Aorta (tissue), 5 donors: ENCODE measurements at regions not wholly inside any gene's neighbourhood (a gene's known extent, or its start where the extent isn't known, plus 50 kb on each side); places are given as distances from the start of the nearest gene placed in this dataset.

ENCODE experiments used
- ATAC-seq: fragments of 200-7000 bp; cut with Tn5 transposase; one replicate; pipeline ENCODE4 v1.9.1; 2022; ENCODE audit warnings: moderate library complexity; ENCODE audit not compliant: low FRiP score
- DNase-seq, 2 donors: peaks; one replicate each; pipeline ENCODE4 v3.0.0-alpha.2; 2020
- H3K27ac ChIP-seq, 2 donors: one replicate each; pipeline ENCODE4 v1.5.1; 2013; ENCODE audit warnings: low read length in 2 of 2, mild to moderate bottlenecking in 2 of 2, moderate library complexity in 2 of 2, control low read depth in 1 of 2, inconsistent platforms in 1 of 2, low read depth in 1 of 2
- H3K27me3 ChIP-seq, 2 donors: one replicate each; pipeline ENCODE4 v1.6.1; 2013; ENCODE audit warnings: control low read depth in 1 of 2, low read length in 1 of 2, mild to moderate bottlenecking in 1 of 2, moderate library complexity in 1 of 2; ENCODE audit not compliant: insufficient read depth in 2 of 2, control insufficient read depth in 1 of 2
- H3K36me3 ChIP-seq, 2 donors: one replicate each; pipeline ENCODE4 v1.6.1; 2013; ENCODE audit warnings: control low read depth in 1 of 2, low read length in 1 of 2, mild to moderate bottlenecking in 1 of 2; ENCODE audit not compliant: insufficient read depth in 2 of 2, control insufficient read depth in 1 of 2
- H3K4me1 ChIP-seq, 2 donors: one replicate each; pipeline ENCODE4 v1.6.1; 2013; ENCODE audit warnings: low read length in 2 of 2, control low read depth in 1 of 2, mild to moderate bottlenecking in 1 of 2, moderate library complexity in 1 of 2; ENCODE audit not compliant: insufficient read depth in 2 of 2, control insufficient read depth in 1 of 2
- H3K4me3 ChIP-seq, 2 donors: one replicate each; pipeline ENCODE4 v1.5.1; 2013; ENCODE audit warnings: low read length in 2 of 2, control low read depth in 1 of 2, mild to moderate bottlenecking in 1 of 2
- H3K9me3 ChIP-seq: one replicate; pipeline ENCODE4 v1.6.1; 2013; ENCODE audit warnings: mild to moderate bottlenecking, low read length; ENCODE audit not compliant: control insufficient read depth
- WGBS, 2 donors: extraction: QIAGEN DNeasy Blood & Tissue Kit; methylation state at CpG; one replicate each; pipeline ENCODE4 v1.1.7; 2013; 5-methylcytosine and 5-hydroxymethylcytosine counted together
- intact Hi-C, 2 donors: fragments of 100-400 bp; cut with DNase I; formaldehyde crosslinking; loops; one replicate each; pipeline versions ENCODE4 v1.14.2 to v1.15.0; 2022
- donor health status: healthy with polysubstance abuse.
- donor health status: Bipolar disorder and iron deficiency.
- donor health status: DM: no; HTN: no; CAD: no.
- donor health status: DM: no; HTN: no; CAD: no.
- donor health status: DM: yes; HTN: yes; CAD: no.

DNA sequence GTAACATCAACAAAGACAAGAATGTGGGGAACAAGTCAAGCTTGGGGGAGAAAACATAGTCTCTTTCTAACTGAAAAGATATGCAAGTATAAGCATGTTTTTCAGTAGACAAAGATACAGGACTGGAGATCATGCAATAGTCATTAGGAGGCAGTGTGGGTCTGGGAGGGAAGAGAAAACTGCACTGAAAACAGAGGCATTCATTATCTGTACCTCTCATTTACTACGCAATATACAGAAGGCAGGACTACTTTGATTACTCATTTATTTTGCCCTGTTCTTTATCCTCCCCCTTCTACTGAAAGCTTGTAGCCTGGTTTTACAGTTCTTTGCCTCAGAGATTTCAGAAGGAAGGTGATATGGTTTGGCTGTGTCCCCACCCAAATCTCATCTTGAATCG is 341.2 kb downstream of the CRPPA start:
- WGBS, 2 donors, result 98% methylated on average over 2 of the region's 2 CpGs
- Histone ChIP-seq H3K36me3 (no peaks in the 10 kb centered on the region), H3K9me3 (no peaks in the 10 kb centered on the region), H3K4me3 (no peak overlapping the region), H3K4me1 (no peaks in the 10 kb centered on the region), H3K27ac (no peak overlapping the region), H3K27me3 (no peaks in the 10 kb centered on the region)
- DNase-seq (no peak), ATAC-seq (no peak)
- intact Hi-C loops, result no loop called here

- intact Hi-C loops, result loop anchor here in 1 of 2 donors (5.0 kb wide), 1 partner anchor 488 kb away; no protein-coding TSS in a partner anchor
- Histone ChIP-seq H3K9me3 (no peaks in the 10 kb centered on the region), H3K27me3 (no peaks in the 10 kb centered on the region), H3K36me3 (no peaks in the 10 kb centered on the region), H3K4me3 (no peak overlapping the region), H3K27ac (no peak overlapping the region), H3K4me1 (no peaks in the 10 kb centered on the region)
- DNase-seq (no peak), ATAC-seq (no peak)
- 84 to 92% methylated on average over 3 of the region's 3 CpGs for WGBS, 2 donors
Measured at GRCh38 chr7:16079723-16080122, 341.6 kb downstream of the CRPPA start.

DNA sequence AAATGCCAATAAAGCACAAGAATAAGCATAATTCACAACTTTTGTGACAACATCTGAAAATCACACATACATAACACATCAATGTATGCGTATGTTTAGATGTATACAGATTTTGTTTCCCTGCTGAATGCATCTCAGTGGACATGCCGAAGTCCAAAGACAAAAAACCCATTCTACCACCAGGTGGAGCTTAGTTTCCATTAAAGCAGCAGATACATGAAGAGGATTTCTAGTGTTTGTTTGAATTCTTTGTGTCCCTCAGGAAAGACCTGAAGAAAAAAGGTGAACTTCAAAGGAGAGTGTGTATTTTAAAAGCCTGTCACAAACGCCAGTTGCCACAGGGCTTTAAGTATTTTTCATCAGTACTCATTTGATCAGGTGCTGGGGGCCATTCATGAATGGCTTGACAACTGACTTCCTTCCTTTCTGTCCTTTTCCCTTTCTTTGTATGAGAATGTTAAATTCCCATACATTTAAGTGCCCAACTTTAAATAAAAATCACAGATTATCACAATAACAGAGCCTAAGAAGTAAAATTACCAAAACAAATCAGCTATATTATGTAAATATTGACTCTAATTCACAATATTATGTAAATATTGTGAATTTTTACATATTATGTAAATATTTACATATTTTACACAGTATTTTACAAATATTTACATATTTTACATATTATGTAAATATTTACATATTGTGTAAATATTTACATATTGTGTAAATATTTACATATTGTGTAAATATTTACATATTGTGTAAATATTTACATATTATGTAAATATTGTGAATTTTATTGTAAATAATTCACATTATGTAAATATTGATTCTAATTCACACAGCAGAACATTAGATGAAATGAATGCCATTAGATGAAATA is 343.0 kb downstream of the CRPPA start:
- ATAC-seq (no peak), DNase-seq (no peak)
- no peak overlapping the region for H3K27ac ChIP-seq
- no peaks in the 10 kb centered on the region for H3K9me3 ChIP-seq
- 12 to 13% methylated on average over 3 of the region's 3 CpGs for WGBS, 2 donors
- intact Hi-C loops, result loop anchor here in 1 of 2 donors (5.0 kb wide), 1 partner anchor 489 kb away; no protein-coding TSS in a partner anchor
- H3K27me3 ChIP-seq, result no peaks in the 10 kb centered on the region
- H3K4me1 ChIP-seq, result no peaks in the 10 kb centered on the region
- no peaks in the 10 kb centered on the region for H3K36me3 ChIP-seq
- no peak overlapping the region for H3K4me3 ChIP-seq

- DNase-seq (no peak), ATAC-seq (peak; percentile 73)
- no peaks in the 10 kb centered on the region for H3K36me3 ChIP-seq
- WGBS, 2 donors, result 17 to 19% methylated on average over 6 of the region's 6 CpGs
- no peaks in the 10 kb centered on the region for H3K27me3 ChIP-seq
- no peak overlapping the region for H3K4me3 ChIP-seq
- H3K27ac ChIP-seq, result no peak overlapping the region
- no peaks in the 10 kb centered on the region for H3K9me3 ChIP-seq
- no peaks in the 10 kb centered on the region for H3K4me1 ChIP-seq
- intact Hi-C loops, result loop anchor here (2.0 to 5.0 kb wide), 2 partner anchors 764 to 767 kb away; no protein-coding TSS in a partner anchor
Measured at GRCh38 chr7:16071246-16071857, 350.0 kb downstream of the CRPPA start.

GRCh38 chr7:16070806-16071205 is 350.5 kb downstream of the CRPPA start:
- DNase-seq (no peak), ATAC-seq (no peak)
- Histone ChIP-seq H3K4me3 (no peak overlapping the region), H3K4me1 (no peaks in the 10 kb centered on the region), H3K36me3 (no peaks in the 10 kb centered on the region), H3K27ac (no peak overlapping the region), H3K27me3 (no peaks in the 10 kb centered on the region), H3K9me3 (no peaks in the 10 kb centered on the region)
- 87% methylated on average over 3 of the region's 3 CpGs for WGBS, 2 donors
- intact Hi-C loops, result loop anchor here (2.0 to 5.0 kb wide), 2 partner anchors 764 to 766 kb away; no protein-coding TSS in a partner anchor

DNA sequence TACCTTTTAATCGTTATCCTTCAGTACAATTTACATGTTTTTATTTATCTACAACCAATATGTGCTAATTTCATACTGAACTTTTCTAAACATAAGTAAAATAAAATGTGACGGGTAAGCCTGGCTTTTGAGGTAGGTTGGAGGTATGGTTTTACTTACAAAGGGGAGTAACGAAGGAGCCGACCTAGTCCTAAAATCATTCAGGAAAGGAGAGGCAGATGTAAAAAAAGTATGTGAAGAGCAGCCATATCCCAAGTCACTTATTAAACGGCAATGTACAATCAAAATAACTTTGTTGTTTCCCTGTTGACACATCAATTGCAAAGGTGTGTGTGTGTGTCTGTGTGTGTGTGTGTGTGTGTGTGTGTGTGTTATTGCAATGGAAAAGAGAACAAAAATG is 351.3 kb downstream of the CRPPA start:
- no peak for ATAC-seq
- Histone ChIP-seq H3K36me3 (no peaks in the 10 kb centered on the region), H3K4me1 (no peaks in the 10 kb centered on the region), H3K4me3 (no peak overlapping the region), H3K27ac (no peak overlapping the region), H3K9me3 (no peaks in the 10 kb centered on the region), H3K27me3 (no peaks in the 10 kb centered on the region)
- DNase-seq, result no peak
- intact Hi-C loops, result loop anchor here (2.0 to 10.0 kb wide), 5 partner anchors 205 to 765 kb away; no protein-coding TSS in a partner anchor
- 88 to 89% methylated on average over 5 of the region's 5 CpGs for WGBS, 2 donors

GRCh38 chr7:16068183-16068582 is 353.2 kb downstream of the CRPPA start:
- H3K9me3 ChIP-seq, result no peaks in the 10 kb centered on the region
- WGBS, 2 donors, result 80 to 87% methylated on average over 2 of the region's 2 CpGs
- no peaks in the 10 kb centered on the region for H3K27me3 ChIP-seq
- H3K4me3 ChIP-seq, result no peak overlapping the region
- no peak overlapping the region for H3K27ac ChIP-seq
- intact Hi-C loops, result loop anchor here (10.0 kb wide), 3 partner anchors 203 to 343 kb away; no protein-coding TSS in a partner anchor
- DNase-seq (no peak), ATAC-seq (no peak)
- H3K36me3 ChIP-seq, result no peaks in the 10 kb centered on the region
- peaks cover 0 to 2% of the 10 kb centered on the region in 2 donors for H3K4me1 ChIP-seq

DNA sequence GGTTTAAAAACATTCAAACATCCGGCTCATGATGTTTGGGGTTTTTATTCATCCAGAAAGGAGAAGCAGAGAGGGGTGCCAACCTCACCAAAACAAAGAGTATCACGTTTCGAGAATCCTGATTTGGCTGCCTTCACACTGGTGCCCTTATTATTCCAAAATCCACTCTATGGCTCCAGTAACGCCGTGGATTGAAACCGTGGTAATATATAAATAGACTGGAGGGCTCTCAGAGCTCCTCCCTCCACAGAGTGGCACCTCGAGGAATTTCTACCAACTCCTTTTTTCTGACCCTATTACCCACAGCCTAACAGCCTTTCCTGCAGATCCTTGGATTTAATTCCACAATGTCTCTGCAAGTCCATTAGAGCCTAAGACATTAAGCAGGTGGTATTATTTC is 353.6 kb downstream of the CRPPA start:
- ATAC-seq (peak; percentile 6), DNase-seq (no peak)
- no peak overlapping the region for H3K4me3 ChIP-seq
- H3K4me1 ChIP-seq, result peaks cover 0 to 2% of the 10 kb centered on the region in 2 donors
- no peaks in the 10 kb centered on the region for H3K27me3 ChIP-seq
- no peak overlapping the region for H3K27ac ChIP-seq
- intact Hi-C loops, result loop anchor here (10.0 kb wide), 3 partner anchors 203 to 343 kb away; no protein-coding TSS in a partner anchor
- no peaks in the 10 kb centered on the region for H3K9me3 ChIP-seq
- WGBS, 2 donors, result 3% methylated on average over 7 of the region's 7 CpGs
- H3K36me3 ChIP-seq, result no peaks in the 10 kb centered on the region
